Endodermal cell (in vitro differentiated cells): ENCODE measurements at regions not wholly inside any gene's neighbourhood (a gene's known extent, or its start where the extent isn't known, plus 50 kb on each side); places are given as distances from the start of the nearest gene placed in this dataset.

Experiments used
- DNase-seq: peaks from one replicate; pipeline ENCODE4 v3.0.0-alpha.2; 2017
- H3K27ac ChIP-seq: 2 replicates; pipeline ENCODE4 v1.5.1; 2013; ENCODE audit warnings: mild to moderate bottlenecking, low read depth, low read length, moderate library complexity
- H3K27me3 ChIP-seq: 2 replicates; pipeline ENCODE4 v1.6.1; 2013; ENCODE audit warnings: mild to moderate bottlenecking, low read length, moderate library complexity; ENCODE audit not compliant: insufficient read depth, control insufficient read depth, poor library complexity, severe bottlenecking
- H3K36me3 ChIP-seq: 2 replicates; pipeline ENCODE4 v1.7.0; 2013; ENCODE audit warnings: mild to moderate bottlenecking, low read length, moderate library complexity; ENCODE audit not compliant: control insufficient read depth, insufficient read depth
- H3K4me1 ChIP-seq: one replicate; pipeline ENCODE4 v1.7.0; 2013; ENCODE audit warnings: low read length; ENCODE audit not compliant: control insufficient read depth, insufficient read depth
- H3K4me3 ChIP-seq: 2 replicates; pipeline ENCODE4 v1.5.1; 2013; ENCODE audit warnings: mild to moderate bottlenecking, low read length, moderate library complexity
- H3K9ac ChIP-seq: 2 replicates; pipeline ENCODE4 v1.6.1; 2013; ENCODE audit warnings: mild to moderate bottlenecking, low read length, moderate library complexity; ENCODE audit not compliant: poor library complexity, severe bottlenecking; ENCODE audit errors: extremely low read depth
- H3K9me3 ChIP-seq: 2 replicates; pipeline ENCODE4 v1.6.1; 2013; ENCODE audit warnings: mild to moderate bottlenecking, low read length, moderate library complexity; ENCODE audit not compliant: control insufficient read depth
- H3K27ac Mint-ChIP-seq: 2 replicates; pipeline ENCODE4 v1.8.0; 2020; ENCODE audit warnings: mixed read lengths
- H3K27me3 Mint-ChIP-seq: 2 replicates; pipeline ENCODE4 v1.8.0; 2021; ENCODE audit warnings: mild to moderate bottlenecking, mixed read lengths; ENCODE audit not compliant: insufficient read depth
- H3K36me3 Mint-ChIP-seq: 2 replicates; pipeline ENCODE4 v1.8.0; 2020; ENCODE audit warnings: low read depth, mixed read lengths
- H3K4me1 Mint-ChIP-seq: 2 replicates; pipeline ENCODE4 v1.8.0; 2020; ENCODE audit warnings: mixed read lengths
- H3K4me3 Mint-ChIP-seq: 2 replicates; pipeline ENCODE4 v1.8.0; 2020; ENCODE audit warnings: mild to moderate bottlenecking, moderate library complexity, mixed read lengths
- H3K9me3 Mint-ChIP-seq: 2 replicates; pipeline ENCODE4 v1.8.0; 2020; ENCODE audit warnings: mild to moderate bottlenecking, mixed read lengths
- CTCF ChIP-seq: fragments of 200-600 bp; sonication (generic); conservative IDR thresholded peaks from 2 replicates; pipeline ENCODE4 v1.5.0; 2021; ENCODE audit warnings: antibody characterized with exemption, mild to moderate bottlenecking
- WGBS, 2 experiments: methylation state at CpG; one replicate each; pipeline versions ENCODE4 v1.1.5 to v1.1.7; 2013; ENCODE audit warnings: missing lambda C conversion rate in 2 of 2, mixed read lengths in 1 of 2; ENCODE audit not compliant: insufficient coverage in 1 of 2, insufficient read length in 1 of 2; 5-methylcytosine and 5-hydroxymethylcytosine counted together

- H3K27ac Mint-ChIP-seq = no peak overlapping the region
Observed at GRCh38 chr7:19235680-19236079, 90.5 kb upstream of the FERD3L start.

GRCh38 chr7:19224951-19225350 is 79.7 kb upstream of the FERD3L start:
- H3K4me1 ChIP-seq = no peaks in the 10 kb centered on the region
- no peak for DNase-seq
- Mint-ChIP-seq H3K36me3 (peaks cover 5% of the 10 kb centered on the region), H3K4me3 (no peak overlapping the region), H3K27me3 (no peaks in the 10 kb centered on the region), H3K4me1 (no peaks in the 10 kb centered on the region), H3K9me3 (peaks cover 21% of the 10 kb centered on the region), H3K27ac (no peak overlapping the region)
- H3K27ac ChIP-seq = no peak overlapping the region
- H3K4me3 ChIP-seq = no peak overlapping the region
- WGBS, 2 experiments = 83% methylated on average over 2 of the region's 2 CpGs; no CpG with 5 or more reads in 1 of the 2 experiments
- TF ChIP-seq CTCF = no peak
- H3K36me3 ChIP-seq = no peaks in the 10 kb centered on the region
- no peaks in the 10 kb centered on the region for H3K9me3 ChIP-seq
- no peak overlapping the region for H3K9ac ChIP-seq
- H3K27me3 ChIP-seq = no peaks in the 10 kb centered on the region

More at GRCh38 chr7:19235680-19236079, 90.5 kb upstream of the FERD3L start:
- Mint-ChIP-seq H3K9me3 (peaks cover 12% of the 10 kb centered on the region), H3K4me1 (no peaks in the 10 kb centered on the region), H3K36me3 (peaks cover 2% of the 10 kb centered on the region), H3K27me3 (no peaks in the 10 kb centered on the region), H3K4me3 (no peak overlapping the region)
- H3K4me1 ChIP-seq = no peaks in the 10 kb centered on the region
- no peaks in the 10 kb centered on the region for H3K27me3 ChIP-seq
- no peak for DNase-seq
- no peak for TF ChIP-seq CTCF
- H3K36me3 ChIP-seq = no peaks in the 10 kb centered on the region
- H3K9ac ChIP-seq = no peak overlapping the region
- no peak overlapping the region for H3K27ac ChIP-seq
- H3K9me3 ChIP-seq = no peaks in the 10 kb centered on the region
- no peak overlapping the region for H3K4me3 ChIP-seq
- WGBS, 2 experiments = 87 to 90% methylated on average over 2 to 5 of the region's 5 CpGs

- Histone ChIP-seq H3K9ac (no peak overlapping the region), H3K27me3 (no peaks in the 10 kb centered on the region), H3K36me3 (no peaks in the 10 kb centered on the region), H3K4me1 (no peaks in the 10 kb centered on the region), H3K4me3 (no peak overlapping the region), H3K9me3 (no peaks in the 10 kb centered on the region), H3K27ac (no peak overlapping the region)
- no peak for TF ChIP-seq CTCF
- Mint-ChIP-seq H3K9me3 (peaks cover 4% of the 10 kb centered on the region), H3K36me3 (no peaks in the 10 kb centered on the region), H3K27ac (no peak overlapping the region), H3K4me3 (no peak overlapping the region), H3K4me1 (peaks cover 4% of the 10 kb centered on the region), H3K27me3 (no peaks in the 10 kb centered on the region)
- no peak for DNase-seq
Observed at GRCh38 chr7:19215412-19215811, 70.2 kb upstream of the FERD3L start.
